ENCODE measurements at regions not wholly inside any gene's neighbourhood (a gene's known extent, or its start where the extent isn't known, plus 50 kb on each side); places are given as distances from the start of the nearest gene placed in this dataset.
"Not testable (repeated sequence)": the region's sequence is repeated elsewhere in the genome, so short reads cannot be mapped to it uniquely, and the experiment has no call there.

DNA sequence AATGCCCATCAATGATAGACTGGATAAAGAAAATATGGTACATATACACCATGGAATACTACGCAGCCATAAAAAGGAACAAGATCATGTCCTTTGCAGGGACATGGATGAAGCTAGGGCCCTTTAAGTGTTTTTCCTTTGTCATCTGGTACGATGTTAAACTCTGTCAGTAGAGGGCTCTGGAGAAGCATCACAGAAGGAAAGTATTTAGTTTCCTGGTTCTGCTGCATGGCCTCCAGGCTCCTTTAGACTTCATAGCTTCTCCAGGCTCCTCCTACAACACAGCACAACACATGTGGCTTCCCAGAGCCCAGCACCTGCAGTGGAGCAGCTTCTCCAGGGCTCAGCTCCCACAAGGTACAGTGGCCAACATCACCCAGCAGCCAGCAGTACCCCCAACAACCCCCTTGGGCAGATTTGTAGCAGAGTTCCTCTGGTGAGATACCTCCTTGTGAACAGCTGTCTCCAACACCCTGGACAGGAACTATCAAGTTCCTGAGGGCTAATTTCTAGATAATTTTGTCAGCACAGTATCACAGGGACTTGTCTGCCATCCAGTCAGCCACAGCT is 63.4 kb downstream of the KCTD12 start:
- Histone ChIP-seq H3K36me3 (ENCODE audit: control insufficient read depth, insufficient read depth, low read length) (no peaks in the 10 kb centered on the region), H3K27me3 (ENCODE audit: control insufficient read depth, insufficient read depth, low read length) (no peaks in the 10 kb centered on the region), H3K4me3 (ENCODE audit: low read depth, low read length) (no peak overlapping the region)
- DNase-seq (ENCODE audit: low read depth) (peak; percentile 43), FAIRE-seq (no peak)
- TF ChIP-seq, protein P1, sequence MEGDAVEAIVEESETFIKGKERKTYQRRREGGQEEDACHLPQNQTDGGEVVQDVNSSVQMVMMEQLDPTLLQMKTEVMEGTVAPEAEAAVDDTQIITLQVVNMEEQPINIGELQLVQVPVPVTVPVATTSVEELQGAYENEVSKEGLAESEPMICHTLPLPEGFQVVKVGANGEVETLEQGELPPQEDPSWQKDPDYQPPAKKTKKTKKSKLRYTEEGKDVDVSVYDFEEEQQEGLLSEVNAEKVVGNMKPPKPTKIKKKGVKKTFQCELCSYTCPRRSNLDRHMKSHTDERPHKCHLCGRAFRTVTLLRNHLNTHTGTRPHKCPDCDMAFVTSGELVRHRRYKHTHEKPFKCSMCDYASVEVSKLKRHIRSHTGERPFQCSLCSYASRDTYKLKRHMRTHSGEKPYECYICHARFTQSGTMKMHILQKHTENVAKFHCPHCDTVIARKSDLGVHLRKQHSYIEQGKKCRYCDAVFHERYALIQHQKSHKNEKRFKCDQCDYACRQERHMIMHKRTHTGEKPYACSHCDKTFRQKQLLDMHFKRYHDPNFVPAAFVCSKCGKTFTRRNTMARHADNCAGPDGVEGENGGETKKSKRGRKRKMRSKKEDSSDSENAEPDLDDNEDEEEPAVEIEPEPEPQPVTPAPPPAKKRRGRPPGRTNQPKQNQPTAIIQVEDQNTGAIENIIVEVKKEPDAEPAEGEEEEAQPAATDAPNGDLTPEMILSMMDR (IDR thresholded peaks at IDR 0.05; ENCODE audit: insufficient read depth, low read length, severe bottlenecking): peak; percentile 49

GRCh38 chr13:76821222-76821621 is 65.0 kb downstream of the KCTD12 start:
- FAIRE-seq; H3K36me3 ChIP-seq (ENCODE audit: control insufficient read depth, insufficient read depth, low read length); DNase-seq (ENCODE audit: low read depth); H3K27me3 ChIP-seq (ENCODE audit: control insufficient read depth, insufficient read depth, low read length); H3K4me3 ChIP-seq (ENCODE audit: low read depth, low read length): not testable (repeated sequence)

DNA sequence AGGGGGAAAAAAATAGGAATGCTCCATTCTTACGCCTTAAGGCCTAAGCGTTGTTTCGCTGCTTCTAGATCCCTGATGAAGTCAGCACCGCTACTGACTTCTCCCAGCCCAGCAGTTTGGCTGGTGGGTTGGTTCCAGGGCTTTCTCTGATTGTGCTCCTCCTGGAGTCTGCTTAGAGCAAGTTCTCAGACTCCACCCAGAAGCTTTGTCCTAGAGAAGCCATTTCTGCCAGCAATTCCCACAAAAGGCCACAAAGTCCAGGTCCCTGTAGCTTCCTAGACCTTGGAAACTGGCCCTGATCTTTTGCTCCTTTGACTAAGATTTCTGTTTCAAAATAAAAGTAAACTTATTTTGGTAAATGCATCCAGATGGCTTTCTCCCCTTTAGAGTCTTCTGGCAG is 65.4 kb downstream of the KCTD12 start:
- H3K36me3 ChIP-seq (ENCODE audit: control insufficient read depth, insufficient read depth, low read length): no peaks in the 10 kb centered on the region
- TF ChIP-seq, protein P1 (IDR thresholded peaks at IDR 0.05; ENCODE audit: insufficient read depth, low read length, severe bottlenecking): no peak
- FAIRE-seq: no peak
- H3K27me3 ChIP-seq (ENCODE audit: control insufficient read depth, insufficient read depth, low read length): no peaks in the 10 kb centered on the region
- no peak overlapping the region for H3K4me3 ChIP-seq (ENCODE audit: low read depth, low read length)
- no peak for DNase-seq (ENCODE audit: low read depth)

- Histone ChIP-seq H3K27me3 (ENCODE audit: control insufficient read depth, insufficient read depth, low read length) (peaks cover 2% of the 10 kb centered on the region), H3K4me3 (ENCODE audit: low read depth, low read length) (no peak overlapping the region), H3K36me3 (ENCODE audit: control insufficient read depth, insufficient read depth, low read length) (no peaks in the 10 kb centered on the region)
- TF ChIP-seq, protein P1 (IDR thresholded peaks at IDR 0.05; ENCODE audit: insufficient read depth, low read length, severe bottlenecking): no peak
- DNase-seq (ENCODE audit: low read depth): no peak
- FAIRE-seq: no peak
Measured at GRCh38 chr13:76816394-76816793, 69.8 kb downstream of the KCTD12 start.

GRCh38 chr13:76815344-76815743 is 70.9 kb downstream of the KCTD12 start:
- no peak for FAIRE-seq
- Histone ChIP-seq H3K36me3 (ENCODE audit: control insufficient read depth, insufficient read depth, low read length) (no peaks in the 10 kb centered on the region), H3K27me3 (ENCODE audit: control insufficient read depth, insufficient read depth, low read length) (peaks cover 2% of the 10 kb centered on the region), H3K4me3 (ENCODE audit: low read depth, low read length) (no peak overlapping the region)
- TF ChIP-seq, protein P1 (IDR thresholded peaks at IDR 0.05; ENCODE audit: insufficient read depth, low read length, severe bottlenecking): no peak
- DNase-seq (ENCODE audit: low read depth): no peak

- Histone ChIP-seq H3K4me3 (ENCODE audit: low read depth, low read length) (no peak overlapping the region), H3K36me3 (ENCODE audit: control insufficient read depth, insufficient read depth, low read length) (no peaks in the 10 kb centered on the region), H3K27me3 (ENCODE audit: control insufficient read depth, insufficient read depth, low read length) (peaks cover 2% of the 10 kb centered on the region)
- peak; percentile 36 for FAIRE-seq
- TF ChIP-seq, protein P1 (IDR thresholded peaks at IDR 0.05; ENCODE audit: insufficient read depth, low read length, severe bottlenecking): no peak
- DNase-seq (ENCODE audit: low read depth): peak; percentile 9
Measured at GRCh38 chr13:76813891-76814290, 72.3 kb downstream of the KCTD12 start.

All from bronchial epithelial cell (primary cell).